D721Med (cell line): ENCODE measurements at regions not wholly inside any gene's neighbourhood (a gene's known extent, or its start where the extent isn't known, plus 50 kb on each side); places are given as distances from the start of the nearest gene placed in this dataset.

ENCODE experiments used
- DNase-seq: peaks from one replicate; pipeline ENCODE4 v3.0.0; 2011; ENCODE audit warnings: low spot score; ENCODE audit not compliant: insufficient read length
- FAIRE-seq: peaks from 2 replicates; lab custom pipeline; 2011; peaks lifted over from hg19 to GRCh38; lab: Jason Lieb, UNC
- TF ChIP-seq, protein P1 (sequence below): IDR thresholded peaks from 2 replicates; pipeline ENCODE4 v1.5.1; 2012; ENCODE audit warnings: mild to moderate bottlenecking, control low read depth; ENCODE audit not compliant: insufficient read depth; ENCODE audit errors: missing control alignments

GRCh38 chr17:77450742-77451244 lies 310.0 kb downstream of the SEC14L1 start:
- TF ChIP-seq, protein P1, sequence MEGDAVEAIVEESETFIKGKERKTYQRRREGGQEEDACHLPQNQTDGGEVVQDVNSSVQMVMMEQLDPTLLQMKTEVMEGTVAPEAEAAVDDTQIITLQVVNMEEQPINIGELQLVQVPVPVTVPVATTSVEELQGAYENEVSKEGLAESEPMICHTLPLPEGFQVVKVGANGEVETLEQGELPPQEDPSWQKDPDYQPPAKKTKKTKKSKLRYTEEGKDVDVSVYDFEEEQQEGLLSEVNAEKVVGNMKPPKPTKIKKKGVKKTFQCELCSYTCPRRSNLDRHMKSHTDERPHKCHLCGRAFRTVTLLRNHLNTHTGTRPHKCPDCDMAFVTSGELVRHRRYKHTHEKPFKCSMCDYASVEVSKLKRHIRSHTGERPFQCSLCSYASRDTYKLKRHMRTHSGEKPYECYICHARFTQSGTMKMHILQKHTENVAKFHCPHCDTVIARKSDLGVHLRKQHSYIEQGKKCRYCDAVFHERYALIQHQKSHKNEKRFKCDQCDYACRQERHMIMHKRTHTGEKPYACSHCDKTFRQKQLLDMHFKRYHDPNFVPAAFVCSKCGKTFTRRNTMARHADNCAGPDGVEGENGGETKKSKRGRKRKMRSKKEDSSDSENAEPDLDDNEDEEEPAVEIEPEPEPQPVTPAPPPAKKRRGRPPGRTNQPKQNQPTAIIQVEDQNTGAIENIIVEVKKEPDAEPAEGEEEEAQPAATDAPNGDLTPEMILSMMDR = no peak
- no peak for DNase-seq
- no peak for FAIRE-seq

GRCh38 chr17:77451245-77451893 lies 310.6 kb downstream of the SEC14L1 start:
- DNase-seq = peak; percentile 87
- TF ChIP-seq, protein P1 = no peak
- FAIRE-seq = no peak

GRCh38 chr17:77451894-77452852 lies 311.4 kb downstream of the SEC14L1 start:
- FAIRE-seq = no peak
- TF ChIP-seq, protein P1 = no peak
- peak; percentile 78 for DNase-seq

DNA sequence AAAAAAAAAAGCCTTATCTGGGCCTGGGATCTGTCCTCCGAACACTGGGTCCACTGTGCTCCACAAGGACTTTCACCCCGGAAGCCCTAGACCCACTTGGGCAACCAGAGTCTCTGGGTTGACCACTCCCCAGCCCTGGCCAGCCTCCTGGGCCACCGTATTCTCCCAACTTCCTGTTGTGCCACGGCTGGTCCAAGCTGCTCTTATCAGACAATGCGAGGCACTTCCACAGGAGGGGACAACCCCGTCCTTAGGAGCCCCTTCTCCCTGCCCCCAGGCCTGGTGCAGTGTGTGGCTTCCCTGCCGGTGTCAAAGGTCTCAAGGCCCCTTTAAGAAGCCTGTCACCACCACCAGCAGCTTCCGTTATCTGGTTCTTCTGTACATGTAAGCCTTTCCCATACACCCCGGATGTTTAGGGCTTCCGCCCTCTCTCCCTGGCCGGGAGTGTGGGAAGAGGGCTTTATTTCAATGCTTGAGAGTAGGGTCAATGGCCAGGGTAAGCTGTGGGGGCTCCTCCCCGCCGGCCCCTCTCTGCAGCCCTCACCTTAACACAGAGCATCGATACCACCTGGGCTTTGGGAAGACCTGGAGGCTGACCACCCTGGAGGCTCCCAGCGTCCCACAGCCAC lies 313.0 kb downstream of the SEC14L1 start:
- DNase-seq (no peak), FAIRE-seq (no peak)
- TF ChIP-seq, protein P1 = no peak

DNA sequence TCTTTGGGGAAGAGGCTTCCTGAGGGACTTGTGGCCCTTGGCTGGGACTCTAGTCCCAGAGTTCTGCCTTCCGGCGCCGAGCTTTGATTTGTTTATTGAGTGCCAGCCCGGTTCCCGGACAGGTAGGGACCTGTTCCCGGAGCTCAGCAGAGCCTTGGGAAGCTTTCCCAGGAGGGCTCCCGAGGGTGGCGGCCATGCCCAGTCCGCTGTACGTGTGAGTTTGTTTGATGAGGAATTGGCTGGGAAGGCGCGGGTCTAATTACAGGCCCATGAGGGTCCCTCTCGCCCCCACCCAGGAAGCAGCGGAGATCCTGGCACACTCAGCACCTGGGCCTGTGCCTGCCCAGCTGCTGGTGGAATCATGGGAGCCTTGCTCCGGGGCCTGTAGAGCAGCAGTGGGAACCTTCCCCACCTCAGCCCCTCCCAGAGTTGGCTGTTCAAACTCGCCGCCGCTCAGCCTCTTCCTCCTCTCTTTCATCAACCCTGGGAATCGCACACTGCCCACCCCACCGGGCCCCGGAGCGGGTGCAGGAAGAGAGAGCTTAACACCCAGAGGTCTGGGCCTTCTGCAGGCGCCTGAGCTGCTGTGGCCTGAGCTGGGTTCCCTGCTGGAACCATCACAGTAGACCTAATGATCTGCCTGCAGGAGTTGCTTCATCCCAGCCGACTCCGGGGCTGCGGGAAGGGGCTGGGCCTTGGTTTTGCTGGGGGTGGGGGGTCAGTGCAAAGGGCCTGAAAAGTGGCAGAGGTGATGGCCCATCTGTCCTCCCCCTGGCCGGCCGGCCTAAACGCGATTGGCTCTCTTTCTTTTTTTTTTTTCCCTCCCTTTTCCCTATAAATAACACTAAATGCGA lies 313.7 kb downstream of the SEC14L1 start:
- FAIRE-seq = no peak
- TF ChIP-seq, protein P1 = no peak
- no peak for DNase-seq

- DNase-seq (no peak), FAIRE-seq (no peak)
- TF ChIP-seq, protein P1 = no peak
Measured at GRCh38 chr17:77455111-77455890, 314.5 kb downstream of the SEC14L1 start.
